Gastrocnemius medialis (tissue), 4 donors: ENCODE measurements at regions not wholly inside any gene's neighbourhood (a gene's known extent, or its start where the extent isn't known, plus 50 kb on each side); places are given as distances from the start of the nearest gene placed in this dataset.

Source experiments
- CTCF ChIP-seq, 5 experiments: fragments of 450-650 bp in 3 of 5; fragments of 200-600 bp in 2 of 5; sonication (generic) in 2 of 5; IDR thresholded peaks in 4 of 5; conservative IDR thresholded peaks in 1 of 5; 1 replicate in 4 of 5; 2 replicates in 1 of 5; pipeline ENCODE4 v1.5.1; 2016 to 2019; ENCODE audit warnings: antibody characterized with exemption in 5 of 5, mild to moderate bottlenecking in 3 of 5, moderate library complexity in 3 of 5
- POLR2A ChIP-seq, 2 donors: fragments of 450-650 bp; IDR thresholded peaks; one replicate each; pipeline ENCODE4 v1.6.1; 2017; ENCODE audit warnings: antibody characterized with exemption in 2 of 2, mild to moderate bottlenecking in 2 of 2, moderate library complexity in 2 of 2

- TF ChIP-seq CTCF (IDR thresholded peaks at IDR 0.05 in 4 of 5, conservative IDR thresholded peaks at IDR 0.05 in 1 of 5) (no peak), POLR2A (IDR thresholded peaks at IDR 0.05) (no peak)
Measured at GRCh38 chr3:110530902-110531301, 540.7 kb upstream of the NECTIN3 start.
